ENCODE measurements at regions not wholly inside any gene's neighbourhood (a gene's known extent, or its start where the extent isn't known, plus 50 kb on each side); places are given as distances from the start of the nearest gene placed in this dataset.

DNA sequence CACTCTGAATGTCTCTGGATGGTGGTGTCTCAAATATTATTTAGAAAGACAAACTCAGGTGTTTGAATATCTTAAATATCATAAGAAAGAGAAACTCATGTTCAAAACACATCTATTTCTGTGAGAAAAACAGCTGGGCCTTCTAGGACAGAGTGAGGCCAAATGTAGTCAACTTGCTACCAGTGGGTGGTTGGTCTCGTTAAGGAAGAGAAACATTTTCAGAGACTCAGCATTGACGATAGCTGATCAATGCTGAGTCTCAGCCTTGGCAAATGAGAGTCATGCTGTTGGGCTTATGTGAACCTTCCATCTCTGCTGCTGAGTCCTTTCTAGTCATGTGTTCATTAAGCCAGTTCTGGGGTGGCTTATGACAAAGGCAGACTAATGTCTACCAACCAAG lies 418.0 kb downstream of the CETN3 start:
- Histone ChIP-seq H3K36me3 (no peaks in the 10 kb centered on the region), H3K9me3 (peaks cover 0 to 2% (median 0%) of the 10 kb centered on the region in 8 donors), H3K27me3 (replicated peaks in 1 of 7) (no peaks in the 10 kb centered on the region), H3K4me3 (no peak overlapping the region), H3K27ac (no peak overlapping the region), H3K4me1 (no peaks in the 10 kb centered on the region)
- no peak for DNase-seq
- no peak for TF ChIP-seq POLR2A (IDR thresholded peaks at IDR 0.05)
- TF ChIP-seq, protein P1, sequence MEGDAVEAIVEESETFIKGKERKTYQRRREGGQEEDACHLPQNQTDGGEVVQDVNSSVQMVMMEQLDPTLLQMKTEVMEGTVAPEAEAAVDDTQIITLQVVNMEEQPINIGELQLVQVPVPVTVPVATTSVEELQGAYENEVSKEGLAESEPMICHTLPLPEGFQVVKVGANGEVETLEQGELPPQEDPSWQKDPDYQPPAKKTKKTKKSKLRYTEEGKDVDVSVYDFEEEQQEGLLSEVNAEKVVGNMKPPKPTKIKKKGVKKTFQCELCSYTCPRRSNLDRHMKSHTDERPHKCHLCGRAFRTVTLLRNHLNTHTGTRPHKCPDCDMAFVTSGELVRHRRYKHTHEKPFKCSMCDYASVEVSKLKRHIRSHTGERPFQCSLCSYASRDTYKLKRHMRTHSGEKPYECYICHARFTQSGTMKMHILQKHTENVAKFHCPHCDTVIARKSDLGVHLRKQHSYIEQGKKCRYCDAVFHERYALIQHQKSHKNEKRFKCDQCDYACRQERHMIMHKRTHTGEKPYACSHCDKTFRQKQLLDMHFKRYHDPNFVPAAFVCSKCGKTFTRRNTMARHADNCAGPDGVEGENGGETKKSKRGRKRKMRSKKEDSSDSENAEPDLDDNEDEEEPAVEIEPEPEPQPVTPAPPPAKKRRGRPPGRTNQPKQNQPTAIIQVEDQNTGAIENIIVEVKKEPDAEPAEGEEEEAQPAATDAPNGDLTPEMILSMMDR (IDR thresholded peaks at IDR 0.05 in 8 of 11, conservative IDR thresholded peaks at IDR 0.05 in 3 of 11) = no peak
- no peak for TF ChIP-seq POLR2AphosphoS5 (IDR thresholded peaks at IDR 0.05)
- WGBS, 5 donors = 78 to 98% (median 92%) methylated on average over 2 of the region's 2 CpGs
- intact Hi-C loops (cut with DNase I; ENCODE audit: low total_unique reads) = no loop called here

DNA sequence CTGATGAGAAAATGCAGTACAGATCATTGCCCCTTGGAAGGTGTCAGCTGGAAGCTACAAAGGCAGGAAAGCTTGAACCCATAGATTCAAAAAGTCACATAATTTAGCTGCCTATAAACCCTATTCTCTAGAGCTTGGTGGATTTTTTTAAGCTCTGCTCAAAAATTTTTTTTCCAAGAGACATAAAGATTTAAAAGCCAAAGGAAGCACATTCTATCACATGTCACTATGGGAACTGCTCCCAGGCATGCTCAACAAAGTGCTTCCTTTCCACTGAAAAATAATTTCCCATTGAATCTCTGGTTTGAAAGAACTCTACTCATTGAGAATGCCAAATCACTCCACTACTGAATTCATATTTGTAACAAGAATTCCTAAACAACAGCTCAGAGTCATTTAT lies 419.8 kb downstream of the CETN3 start:
- peaks cover 0 to 8% (median 0%) of the 10 kb centered on the region in 8 donors for H3K9me3 ChIP-seq
- TF ChIP-seq POLR2A (IDR thresholded peaks at IDR 0.05) = no peak
- TF ChIP-seq, protein P1 (IDR thresholded peaks at IDR 0.05 in 8 of 11, conservative IDR thresholded peaks at IDR 0.05 in 3 of 11) = no peak
- TF ChIP-seq POLR2AphosphoS5 (IDR thresholded peaks at IDR 0.05) = no peak
- no peaks in the 10 kb centered on the region for H3K4me1 ChIP-seq
- no peaks in the 10 kb centered on the region for H3K27me3 ChIP-seq (replicated peaks in 1 of 7)
- H3K27ac ChIP-seq = no peak overlapping the region
- no peak for DNase-seq
- no peaks in the 10 kb centered on the region for H3K36me3 ChIP-seq
- intact Hi-C loops (cut with DNase I; ENCODE audit: low total_unique reads) = no loop called here
- H3K4me3 ChIP-seq = no peak overlapping the region

DNA sequence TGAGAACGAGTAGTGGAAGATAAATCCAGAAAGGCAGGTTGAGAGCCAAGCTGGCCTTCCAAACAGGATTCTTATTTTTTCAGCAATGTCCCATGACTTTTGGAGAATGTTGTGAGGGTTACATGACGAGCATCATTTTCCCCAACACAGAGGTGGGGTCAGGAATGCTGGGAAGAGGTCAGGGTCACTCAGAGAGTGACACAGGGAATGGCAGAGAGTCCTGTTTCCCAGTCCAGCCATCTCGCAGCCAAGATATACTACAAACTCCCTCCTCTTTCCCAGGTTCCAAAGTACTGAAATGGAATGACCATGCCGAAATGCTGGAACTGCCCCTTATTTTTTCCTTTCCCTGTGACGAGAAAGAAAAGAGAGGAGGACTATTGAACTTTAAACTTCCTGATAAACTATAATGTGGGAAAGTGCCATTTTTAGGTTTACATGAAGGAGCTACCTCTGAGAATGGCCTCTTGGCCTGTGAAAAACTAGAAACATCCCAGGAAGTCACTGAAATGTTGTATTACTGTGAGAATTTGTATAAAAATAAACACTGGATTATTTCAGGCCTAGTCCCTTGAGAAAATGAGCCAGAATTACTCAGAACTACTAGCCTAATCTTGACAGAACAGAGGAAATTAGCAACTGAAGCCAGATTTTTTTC lies 420.4 kb downstream of the CETN3 start:
- intact Hi-C loops (cut with DNase I; ENCODE audit: low total_unique reads) = no loop called here
- Histone ChIP-seq H3K36me3 (no peaks in the 10 kb centered on the region), H3K27me3 (replicated peaks in 1 of 7) (no peaks in the 10 kb centered on the region), H3K27ac (no peak overlapping the region), H3K4me3 (no peak overlapping the region), H3K9me3 (peaks cover 0 to 8% (median 0%) of the 10 kb centered on the region in 8 donors), H3K4me1 (no peaks in the 10 kb centered on the region)
- WGBS, 5 donors = 56 to 76% (median 73%) methylated on average over 5 of the region's 5 CpGs
- no peak for DNase-seq
- TF ChIP-seq POLR2A (IDR thresholded peaks at IDR 0.05) = no peak
- TF ChIP-seq, protein P1 (IDR thresholded peaks at IDR 0.05 in 8 of 11, conservative IDR thresholded peaks at IDR 0.05 in 3 of 11) = no peak

DNA sequence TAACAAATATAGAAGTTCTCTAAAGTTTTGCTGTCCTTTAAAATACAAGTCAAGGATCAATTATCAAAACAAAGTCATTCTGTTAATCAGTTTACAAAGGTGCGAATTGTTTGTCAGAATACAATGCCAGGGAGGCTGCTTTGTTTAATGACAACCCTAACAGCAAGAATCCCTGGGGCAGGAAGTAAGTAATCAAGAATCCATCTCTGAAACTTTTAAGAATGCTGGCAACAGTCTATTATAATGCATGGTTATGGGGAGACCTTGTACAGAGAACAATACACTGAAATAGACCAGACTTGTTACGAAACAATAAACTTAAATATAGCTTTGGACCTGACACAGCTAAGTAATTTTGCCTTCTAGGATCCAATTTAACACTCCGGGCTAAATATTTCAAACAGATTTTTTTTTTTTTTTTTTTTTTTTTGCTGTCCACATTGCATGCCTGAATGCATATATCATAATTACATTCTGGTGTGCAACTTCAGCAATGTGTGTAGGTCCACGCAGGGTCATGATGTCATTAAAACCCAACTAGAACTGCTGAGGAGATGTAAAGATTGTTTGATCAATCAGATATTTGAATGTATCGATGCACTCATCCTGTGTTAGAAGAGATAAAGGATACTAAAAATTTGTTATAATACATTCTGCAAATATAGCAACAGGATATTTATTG lies 421.3 kb downstream of the CETN3 start:
- no peaks in the 10 kb centered on the region for H3K4me1 ChIP-seq
- no peak for DNase-seq
- H3K36me3 ChIP-seq = no peaks in the 10 kb centered on the region
- WGBS, 5 donors = 70 to 82% (median 76%) methylated on average over 5 of the region's 5 CpGs
- TF ChIP-seq POLR2AphosphoS5 (IDR thresholded peaks at IDR 0.05) = no peak
- TF ChIP-seq POLR2A (IDR thresholded peaks at IDR 0.05) = no peak
- TF ChIP-seq, protein P1 (IDR thresholded peaks at IDR 0.05 in 8 of 11, conservative IDR thresholded peaks at IDR 0.05 in 3 of 11) = no peak
- peaks cover 0 to 8% (median 0%) of the 10 kb centered on the region in 8 donors for H3K9me3 ChIP-seq
- no peak overlapping the region for H3K4me3 ChIP-seq
- intact Hi-C loops (cut with DNase I; ENCODE audit: low total_unique reads) = no loop called here
- H3K27ac ChIP-seq = no peak overlapping the region
- no peaks in the 10 kb centered on the region for H3K27me3 ChIP-seq (replicated peaks in 1 of 7)

Data from spleen (tissue), 11 donors.